ENCODE measurements at regions not wholly inside any gene's neighbourhood (a gene's known extent, or its start where the extent isn't known, plus 50 kb on each side); places are given as distances from the start of the nearest gene placed in this dataset.

DNA sequence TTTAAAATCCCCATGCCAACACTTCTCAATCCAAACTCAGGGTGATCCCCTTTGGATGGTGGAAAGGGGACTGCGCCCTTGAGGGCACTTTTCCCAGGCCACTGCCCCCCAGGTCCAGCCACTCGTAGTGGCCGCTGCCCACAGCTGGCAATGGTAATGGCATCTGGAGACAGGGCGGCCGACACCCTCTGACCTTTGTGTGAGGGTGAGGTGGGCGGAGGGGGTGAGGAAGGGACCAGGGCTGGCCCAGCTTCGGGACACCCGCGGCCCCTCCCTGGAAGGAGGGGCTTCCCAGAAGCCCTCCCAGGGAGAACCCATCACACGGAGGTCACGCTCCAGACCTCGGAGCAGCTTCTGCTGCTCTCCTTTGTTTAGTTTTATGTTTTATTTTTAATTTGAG lies 289.7 kb downstream of the FOXL1 start:
- no peak for TF ChIP-seq CTCF (conservative IDR thresholded peaks at IDR 0.05; ENCODE audit: low read depth, low read length)
- DNase-seq (ENCODE audit: low read depth), result no peak
- H3K4me3 ChIP-seq (ENCODE audit: low read length), result no peak overlapping the region

- DNase-seq (ENCODE audit: low read depth), result no peak
- no peak for TF ChIP-seq CTCF (conservative IDR thresholded peaks at IDR 0.05; ENCODE audit: low read depth, low read length)
- H3K4me3 ChIP-seq (ENCODE audit: low read length), result no peak overlapping the region
These were observed 290.4 kb downstream of the FOXL1 start for GRCh38 chr16:86868786-86869185.

- DNase-seq (ENCODE audit: low read depth), result no peak
These were observed 291.1 kb downstream of the FOXL1 start for GRCh38 chr16:86869288-86870022.

GRCh38 chr16:86870380-86870779 lies 292.0 kb downstream of the FOXL1 start:
- TF ChIP-seq CTCF (conservative IDR thresholded peaks at IDR 0.05; ENCODE audit: low read depth, low read length), result no peak
- no peak overlapping the region for H3K4me3 ChIP-seq (ENCODE audit: low read length)
- DNase-seq (ENCODE audit: low read depth), result no peak

More at GRCh38 chr16:86869288-86870022, 291.1 kb downstream of the FOXL1 start:
- H3K4me3 ChIP-seq (ENCODE audit: low read length), result no peak overlapping the region
- TF ChIP-seq CTCF (conservative IDR thresholded peaks at IDR 0.05; ENCODE audit: low read depth, low read length), result no peak

DNA sequence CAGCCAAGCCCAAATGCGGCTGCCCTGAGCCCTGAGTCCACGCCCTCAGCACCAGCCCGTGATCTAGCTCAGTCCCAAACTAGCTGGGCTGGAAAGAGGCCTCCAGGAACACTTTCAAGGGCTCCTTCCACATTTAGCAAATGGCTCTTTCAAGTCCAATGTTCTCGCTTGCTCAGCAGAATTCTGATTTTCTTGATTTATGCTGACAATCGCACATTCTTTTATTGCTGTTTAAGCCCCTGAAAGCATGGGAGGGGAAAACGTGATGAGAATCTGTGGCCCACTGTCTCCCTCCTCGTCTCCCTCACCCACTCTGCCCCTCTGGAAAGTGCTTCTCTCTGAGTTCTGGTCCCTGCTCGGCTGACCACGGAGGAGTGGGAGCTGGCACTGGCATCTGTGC lies 293.8 kb downstream of the FOXL1 start:
- no peak for TF ChIP-seq CTCF (conservative IDR thresholded peaks at IDR 0.05; ENCODE audit: low read depth, low read length)

GRCh38 chr16:86872833-86873232 lies 294.5 kb downstream of the FOXL1 start:
- no peak for DNase-seq (ENCODE audit: low read depth)
- H3K4me3 ChIP-seq (ENCODE audit: low read length), result no peak overlapping the region
- no peak for TF ChIP-seq CTCF (conservative IDR thresholded peaks at IDR 0.05; ENCODE audit: low read depth, low read length)

More for the DNA sequence above, 293.8 kb downstream of the FOXL1 start:
- H3K4me3 ChIP-seq (ENCODE audit: low read length), result no peak overlapping the region
- no peak for DNase-seq (ENCODE audit: low read depth)

DNA sequence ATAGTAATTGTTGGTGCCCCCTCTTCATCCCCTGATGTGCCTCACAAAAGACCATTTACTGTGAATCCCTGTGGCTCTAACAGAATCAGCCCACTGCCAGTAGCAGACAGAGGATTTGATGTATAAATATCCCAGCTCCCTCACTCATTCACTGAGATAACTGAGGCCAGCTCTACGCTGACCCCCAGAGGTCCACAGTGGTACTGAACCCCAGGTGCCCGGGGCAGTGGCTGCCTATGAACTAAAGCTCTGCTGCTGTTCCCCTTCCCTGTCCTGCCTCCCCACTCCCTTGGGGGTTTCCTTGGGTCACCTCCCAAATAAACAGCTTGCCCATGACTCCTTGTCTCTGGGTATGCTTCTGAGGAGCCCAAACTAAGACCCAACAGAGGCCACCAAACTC lies 295.8 kb downstream of the FOXL1 start:
- no peak overlapping the region for H3K4me3 ChIP-seq (ENCODE audit: low read length)
- no peak for DNase-seq (ENCODE audit: low read depth)
- peak; percentile 68 for TF ChIP-seq CTCF (conservative IDR thresholded peaks at IDR 0.05; ENCODE audit: low read depth, low read length)
